ENCODE measurements at regions not wholly inside any gene's neighbourhood (a gene's known extent, or its start where the extent isn't known, plus 50 kb on each side); places are given as distances from the start of the nearest gene placed in this dataset.

- no peak for TF ChIP-seq CTCF (tag by site-specific recombination; IDR thresholded peaks at IDR 0.05)
- no peak for TF ChIP-seq ZBTB10 (tag by site-specific recombination; IDR thresholded peaks at IDR 0.05)
Observed at GRCh38 chr13:81247711-81248110, 906.8 kb upstream of the SPRY2 start.
